ENCODE measurements at regions not wholly inside any gene's neighbourhood (a gene's known extent, or its start where the extent isn't known, plus 50 kb on each side); places are given as distances from the start of the nearest gene placed in this dataset.

- intact Hi-C loops (cut with micrococcal nuclease) (loop anchor here (5.0 kb wide), 1 partner anchor 41 kb away; no protein-coding TSS in a partner anchor), in situ Hi-C loops (cut with MboI; ENCODE audit: low sequenced_read_pairs) (no loop called here), dilution Hi-C loops (cut with HindIII; ENCODE audit: low sequenced_read_pairs, unreplicated experiment) (no loop called here)
- Histone ChIP-seq H4K91ac (ENCODE audit: insufficient read depth, low read depth, low read length) (peak overlapping the region; percentile 96), H4K5ac (ENCODE audit: low read depth, low read length) (no peak overlapping the region), H3K23ac (ENCODE audit: low read depth, low read length) (peak overlapping the region; percentile 77; the same call in 1 of the 2 replicates), H3K27ac (ENCODE audit: insufficient read depth, low read length) (peak overlapping the region; percentile 84), H3K9ac (ENCODE audit: low read depth, low read length) (peak overlapping the region; percentile 36; the same call in 1 of the 2 replicates), H3K4me3 (ENCODE audit: insufficient read depth, low read depth, low read length) (no peak overlapping the region), H3K4ac (ENCODE audit: low read depth, low read length) (peak overlapping the region; percentile 95), H3K36me3 (ENCODE audit: control insufficient read depth, insufficient read depth, low read length) (no peaks in the 10 kb centered on the region), H2BK15ac (ENCODE audit: low read depth, low read length) (peak overlapping the region; percentile 96; the same call in 1 of the 3 replicates), H3K79me1 (ENCODE audit: low read depth in 1 of 2, low read length in 2 of 2) (peaks cover 37 to 86% of the 10 kb centered on the region in 2 experiments), H3K9me3 (ENCODE audit: control insufficient read depth, insufficient read depth, low read length) (no peaks in the 10 kb centered on the region), H3K9me1 (ENCODE audit: insufficient read depth, low read length) (peaks cover 23% of the 10 kb centered on the region), H2BK120ac (ENCODE audit: low read depth, low read length) (peak overlapping the region; percentile 91), H2AK9ac (replicated peaks; ENCODE audit: low read depth, low read length, poor library complexity) (peak overlapping the region; percentile 98), H2AK5ac (ENCODE audit: low read depth, low read length) (peak overlapping the region; percentile 96), H4K8ac (ENCODE audit: low read depth in 2 of 2, low read length in 2 of 2) (peak overlapping the region; percentile 74 to 83; a peak in 3 of 4 replicates), H3K4me2 (ENCODE audit: low read depth, low read length) (peak overlapping the region; percentile 22; the same call in 1 of the 2 replicates), H3K18ac (ENCODE audit: low read depth, low read length) (no peak overlapping the region; the same call in 1 of the 2 replicates), H4K20me1 (ENCODE audit: insufficient read depth, low read length) (peaks cover 18% of the 10 kb centered on the region), H3K4me1 (ENCODE audit: control insufficient read depth, insufficient read depth, low read length) (peaks cover 35% of the 10 kb centered on the region), H2AFZ (replicated peaks; ENCODE audit: low read length, poor library complexity) (peak overlapping the region; percentile 89), H3K56ac (ENCODE audit: extremely low read depth, insufficient read depth, low read length) (peak overlapping the region; percentile 19; the same call in 1 of the 2 replicates), H3K14ac (replicated peaks; ENCODE audit: low read depth, low read length) (peak overlapping the region; percentile 83), H2BK20ac (ENCODE audit: low read depth, low read length) (peak overlapping the region; percentile 89), H3K27me3 (ENCODE audit: control insufficient read depth, insufficient read depth, low read length) (no peaks in the 10 kb centered on the region), H2BK5ac (ENCODE audit: low read depth, low read length, poor library complexity, severe bottlenecking) (peak overlapping the region; percentile 77)
- BruUV-seq (replicated peaks) = no TSS peak
- ATAC-seq (ENCODE audit: low read depth) = peak; percentile 67
- TF ChIP-seq MAZ (IDR thresholded peaks at IDR 0.05; ENCODE audit: borderline replicate concordance, low read depth, low read length) = peak; percentile 98
- no peak for TF ChIP-seq RFX5 (IDR thresholded peaks at IDR 0.05; ENCODE audit: low read depth, low read length)
- no peak for TF ChIP-seq RCOR1 (IDR thresholded peaks at IDR 0.05; ENCODE audit: insufficient replicate concordance, low read length)
- TF ChIP-seq FOS (IDR thresholded peaks at IDR 0.05; ENCODE audit: low read depth, low read length) = no peak
- TF ChIP-seq CTCF (conservative IDR thresholded peaks at IDR 0.05; ENCODE audit: low read depth, low read length) = peak; percentile 37
- TF ChIP-seq MAFK (IDR thresholded peaks at IDR 0.05; ENCODE audit: low read depth, low read length) = no peak
- TF ChIP-seq USF2 (IDR thresholded peaks at IDR 0.05; ENCODE audit: low read depth, low read length) = no peak
- TF ChIP-seq CEBPB (IDR thresholded peaks at IDR 0.05; ENCODE audit: low read depth, low read length) = peak; percentile 88
- 0 out of 2 replicates have a peak, but pooled peaks have one; percentile 37 for TF ChIP-seq CHD1 (IDR thresholded peaks at IDR 0.05; ENCODE audit: low read depth, low read length)
- TF ChIP-seq SMC3 (IDR thresholded peaks at IDR 0.05; ENCODE audit: low read depth, low read length) = peak; percentile 43
- no peak; the same call in 1 of the 2 replicates for TF ChIP-seq POLR2A (IDR thresholded peaks at IDR 0.05; ENCODE audit: low read depth, low read length)
- peak; percentile 37 for TF ChIP-seq RAD21 (IDR thresholded peaks at IDR 0.05; ENCODE audit: low read length)
- TF ChIP-seq BHLHE40 (IDR thresholded peaks at IDR 0.05; ENCODE audit: low read depth, low read length) = peak; percentile 56
- no peak for TF ChIP-seq NFE2L2 (IDR thresholded peaks at IDR 0.05; ENCODE audit: low read depth, low read length)
- TF ChIP-seq ELK1 (IDR thresholded peaks at IDR 0.05; ENCODE audit: borderline replicate concordance, low read depth, low read length) = no peak
- TF ChIP-seq MXI1 (IDR thresholded peaks at IDR 0.05; ENCODE audit: borderline replicate concordance, low read depth, low read length) = 0 out of 2 replicates have a peak, but pooled peaks have one; percentile 24
- POLR2A ChIA-PET (ENCODE audit: unreplicated experiment) = no interaction called here
- 0% methylated on average over 7 of the region's 17 CpGs; no CpG with 5 or more reads in 1 of the 2 experiments for WGBS, 2 experiments (ENCODE audit: extremely low coverage in 2 of 2, insufficient read length in 1 of 2)
- CTCF ChIA-PET = interaction anchor here (1.3 kb wide), 1 partner anchor 65 kb away, joined by 4 read pairs; no protein-coding TSS in a partner anchor
- peak; percentile 95 for DNase-seq
These were observed 126.0 kb upstream of the CIBAR2 start for GRCh38 chr16:85238233-85238647.

Data from IMR-90 (cell line).